ENCODE measurements at regions not wholly inside any gene's neighbourhood (a gene's known extent, or its start where the extent isn't known, plus 50 kb on each side); places are given as distances from the start of the nearest gene placed in this dataset.

- no peak for DNase-seq (ENCODE audit: low read depth)
These were observed 543.5 kb downstream of the BRD1 start for GRCh38 chr22:49284056-49284784.

GRCh38 chr22:49282596-49282995 lies 545.1 kb downstream of the BRD1 start:
- DNase-seq (ENCODE audit: low read depth), result no peak

GRCh38 chr22:49281467-49282340 lies 546.0 kb downstream of the BRD1 start:
- DNase-seq (ENCODE audit: low read depth), result no peak

GRCh38 chr22:49278340-49278739 lies 549.3 kb downstream of the BRD1 start:
- no peak for DNase-seq (ENCODE audit: low read depth)

GRCh38 chr22:49276567-49276966 lies 551.1 kb downstream of the BRD1 start:
- DNase-seq (ENCODE audit: low read depth), result no peak

DNA sequence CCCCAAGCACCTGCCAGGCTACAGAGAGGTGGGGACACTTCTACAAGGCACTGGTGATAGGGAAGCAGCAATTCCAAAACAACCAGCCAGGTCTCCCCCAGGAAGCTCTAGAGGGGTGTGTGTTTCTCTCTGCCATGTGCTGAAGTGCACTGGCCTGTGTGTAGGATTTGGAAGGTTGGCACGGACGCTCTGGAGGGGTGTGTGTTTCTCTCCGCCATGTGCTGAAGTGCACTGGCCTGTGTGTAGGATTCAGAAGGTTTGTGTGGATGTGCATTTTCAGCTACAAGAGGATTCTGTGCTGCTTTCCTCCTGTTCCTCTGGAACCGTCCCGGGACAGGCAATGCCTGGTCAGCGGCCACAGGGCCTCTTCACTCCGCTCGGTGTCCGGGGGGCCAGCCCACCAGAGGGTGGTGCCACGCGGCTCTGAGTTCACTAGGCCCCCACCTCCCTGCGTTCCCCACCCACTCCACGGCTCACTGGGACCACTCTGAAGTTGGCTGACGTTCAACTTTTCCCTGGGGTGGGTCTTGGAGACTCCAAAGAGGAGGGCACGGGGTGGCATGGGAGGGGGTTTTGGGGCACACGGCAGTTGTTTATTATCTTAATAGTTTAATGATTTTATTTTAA lies 552.8 kb downstream of the BRD1 start:
- no peak for DNase-seq (ENCODE audit: low read depth)

GRCh38 chr22:49272546-49273125 lies 555.0 kb downstream of the BRD1 start:
- no peak for DNase-seq (ENCODE audit: low read depth)

GRCh38 chr22:49271831-49272230 lies 555.8 kb downstream of the BRD1 start:
- DNase-seq (ENCODE audit: low read depth), result no peak

DNA sequence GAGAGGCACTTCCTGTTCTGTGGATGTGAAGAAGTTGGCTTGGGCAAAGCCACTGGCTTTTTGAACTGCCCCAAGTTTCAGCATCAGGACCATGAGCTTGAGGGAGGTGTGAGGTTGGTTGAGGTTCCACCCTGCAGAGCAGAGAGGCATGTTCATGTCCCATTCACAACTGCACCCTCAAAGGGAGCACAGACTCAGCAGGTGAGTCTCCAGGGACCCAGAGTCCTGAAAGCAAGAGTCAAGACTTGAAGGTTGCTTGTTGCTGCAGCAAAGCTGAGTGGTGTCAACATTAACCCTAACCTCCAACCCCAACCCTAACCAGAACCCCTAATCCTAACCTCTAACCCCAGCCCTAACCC lies 556.3 kb downstream of the BRD1 start:
- no peak for DNase-seq (ENCODE audit: low read depth)

DNA sequence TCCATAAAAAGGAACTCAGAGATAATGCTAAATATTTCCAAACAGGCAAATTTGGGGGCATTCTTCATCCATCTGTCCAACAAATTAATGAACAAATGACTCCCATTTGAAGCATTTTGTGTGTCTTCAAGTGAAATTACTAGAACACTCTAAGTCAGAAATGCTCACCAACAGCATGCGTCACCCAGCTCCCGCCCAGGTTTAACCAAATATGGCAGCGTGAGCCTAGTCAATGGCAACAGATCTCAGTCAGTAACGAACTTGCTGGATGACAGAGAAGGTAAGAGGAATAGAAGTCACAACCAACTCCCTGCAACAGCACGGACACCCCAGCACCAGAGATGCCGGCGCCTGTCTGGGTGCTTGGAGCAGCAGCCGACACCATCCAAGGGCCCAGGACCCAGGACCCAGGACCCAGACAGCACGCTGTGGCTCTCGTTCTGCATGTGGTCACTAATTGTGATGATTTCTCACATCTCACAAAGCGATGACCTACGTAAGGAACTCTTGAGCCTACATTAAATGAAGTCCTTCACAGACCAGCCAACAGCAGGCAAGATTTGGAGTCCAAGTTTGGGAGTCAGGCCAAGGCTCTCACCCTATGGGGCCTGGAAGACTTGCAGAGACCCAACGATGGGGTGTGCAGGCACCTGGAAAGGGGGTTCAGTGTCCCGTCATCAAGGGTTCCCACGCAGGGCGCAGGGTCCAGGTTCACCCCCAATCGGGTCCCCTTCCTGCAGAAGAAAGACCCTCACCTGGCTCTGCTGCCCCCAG lies 556.9 kb downstream of the BRD1 start:
- no peak for DNase-seq (ENCODE audit: low read depth)

DNA sequence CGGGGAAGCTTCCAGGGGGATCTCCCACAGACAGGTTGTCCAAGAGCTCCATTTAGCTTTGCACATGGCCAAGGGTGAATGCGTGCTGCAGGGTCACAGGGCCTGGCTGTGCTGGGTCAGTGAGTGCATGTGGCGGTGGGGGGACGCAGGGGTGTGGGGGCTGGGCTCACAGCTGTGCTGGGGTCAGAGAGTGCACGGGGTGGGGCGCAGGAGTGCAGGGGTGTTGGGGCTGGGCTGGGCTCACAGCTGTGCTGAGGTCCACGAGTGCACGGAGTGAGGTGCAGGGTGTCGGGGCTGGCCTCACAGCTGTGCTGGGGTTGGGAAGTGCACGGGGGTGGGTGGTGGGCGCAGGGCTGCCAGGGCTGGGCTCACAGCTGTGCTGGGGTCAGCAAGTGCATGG lies 557.7 kb downstream of the BRD1 start:
- no peak for DNase-seq (ENCODE audit: low read depth)

DNA sequence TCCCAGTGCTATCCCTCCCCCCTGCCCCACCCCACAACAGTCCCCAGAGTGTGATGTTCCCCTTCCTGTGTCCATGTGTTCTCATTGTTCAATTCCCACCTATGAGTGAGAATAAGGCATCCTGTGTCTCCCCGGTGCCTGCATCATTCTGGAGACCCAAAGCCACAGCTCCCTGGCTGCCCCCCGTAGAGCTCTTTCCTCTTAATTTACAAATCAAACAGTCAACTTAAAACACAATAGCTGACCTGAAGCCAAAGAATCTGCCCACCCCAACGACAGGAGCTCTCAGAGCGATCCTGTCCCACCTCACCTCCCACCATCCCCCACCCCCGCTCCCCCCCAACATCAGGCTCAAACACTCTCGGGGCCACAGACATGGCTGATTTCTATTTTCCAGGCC lies 558.3 kb downstream of the BRD1 start:
- no peak for DNase-seq (ENCODE audit: low read depth)

GRCh38 chr22:49268924-49269323 lies 558.7 kb downstream of the BRD1 start:
- DNase-seq (ENCODE audit: low read depth), result no peak

GRCh38 chr22:49267996-49268395 lies 559.7 kb downstream of the BRD1 start:
- DNase-seq (ENCODE audit: low read depth), result no peak

GRCh38 chr22:49266561-49267519 lies 560.8 kb downstream of the BRD1 start:
- no peak for DNase-seq (ENCODE audit: low read depth)

- no peak for DNase-seq (ENCODE audit: low read depth)
These were observed 563.0 kb downstream of the BRD1 start for GRCh38 chr22:49264696-49265095.

DNA sequence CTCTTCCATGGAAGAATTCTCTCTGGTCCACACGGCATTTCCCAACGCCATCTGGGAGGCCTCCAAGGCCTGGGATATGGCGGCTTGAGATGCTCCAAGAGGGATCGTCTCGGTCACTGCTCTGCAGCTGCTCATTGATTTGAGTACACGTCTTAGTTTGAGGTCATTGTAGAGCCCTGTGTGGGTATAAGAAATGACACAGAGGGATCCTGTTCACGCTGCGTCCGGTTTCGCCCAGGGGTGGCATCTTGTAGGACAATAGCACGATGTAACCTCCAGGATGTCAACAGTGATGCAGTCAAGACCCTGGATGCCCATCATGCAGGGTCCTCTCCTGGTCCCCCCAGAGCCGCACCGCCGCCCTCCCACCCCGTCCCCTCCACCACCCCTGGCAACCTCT lies 564.6 kb downstream of the BRD1 start:
- DNase-seq (ENCODE audit: low read depth), result no peak

DNA sequence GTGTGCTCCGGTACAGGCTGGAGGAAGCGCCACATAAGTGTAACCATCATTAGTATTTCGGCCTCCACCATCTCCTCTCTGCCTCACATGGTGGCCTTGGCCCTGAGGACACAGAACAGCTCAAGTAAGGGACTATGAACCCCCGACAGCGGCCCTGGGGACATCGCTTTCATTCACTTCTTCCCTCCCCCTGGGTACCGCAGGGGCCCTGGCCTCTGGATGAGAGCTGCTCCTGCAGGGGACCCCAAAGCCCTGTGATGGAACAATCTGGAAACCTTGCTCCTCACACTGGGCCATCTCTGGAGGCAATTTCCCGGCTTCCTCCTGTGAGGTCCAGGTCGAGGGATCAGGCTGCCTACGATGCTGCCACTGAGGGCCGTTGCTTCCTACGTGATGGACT lies 565.5 kb downstream of the BRD1 start:
- no peak for DNase-seq (ENCODE audit: low read depth)

DNA sequence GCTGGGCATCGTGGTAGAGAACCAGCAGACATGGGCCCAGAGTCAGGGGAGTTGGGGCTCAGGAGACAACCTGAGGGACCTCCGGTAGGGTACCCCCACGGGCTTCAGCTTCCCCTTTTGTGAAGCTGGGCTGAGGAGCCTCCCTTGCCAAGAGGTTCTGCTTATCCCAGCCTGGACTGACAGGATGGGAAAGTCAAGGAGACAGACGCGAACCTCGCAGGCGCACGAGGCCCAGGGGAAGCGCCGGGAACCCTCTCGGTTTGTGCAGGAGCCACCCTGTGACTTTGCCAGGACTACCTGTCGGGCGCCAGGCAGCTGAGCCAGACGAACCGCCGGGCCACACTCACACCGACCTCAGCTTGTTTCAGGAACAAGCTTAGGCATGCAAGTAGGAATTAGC lies 566.1 kb downstream of the BRD1 start:
- no peak for DNase-seq (ENCODE audit: low read depth)

DNA sequence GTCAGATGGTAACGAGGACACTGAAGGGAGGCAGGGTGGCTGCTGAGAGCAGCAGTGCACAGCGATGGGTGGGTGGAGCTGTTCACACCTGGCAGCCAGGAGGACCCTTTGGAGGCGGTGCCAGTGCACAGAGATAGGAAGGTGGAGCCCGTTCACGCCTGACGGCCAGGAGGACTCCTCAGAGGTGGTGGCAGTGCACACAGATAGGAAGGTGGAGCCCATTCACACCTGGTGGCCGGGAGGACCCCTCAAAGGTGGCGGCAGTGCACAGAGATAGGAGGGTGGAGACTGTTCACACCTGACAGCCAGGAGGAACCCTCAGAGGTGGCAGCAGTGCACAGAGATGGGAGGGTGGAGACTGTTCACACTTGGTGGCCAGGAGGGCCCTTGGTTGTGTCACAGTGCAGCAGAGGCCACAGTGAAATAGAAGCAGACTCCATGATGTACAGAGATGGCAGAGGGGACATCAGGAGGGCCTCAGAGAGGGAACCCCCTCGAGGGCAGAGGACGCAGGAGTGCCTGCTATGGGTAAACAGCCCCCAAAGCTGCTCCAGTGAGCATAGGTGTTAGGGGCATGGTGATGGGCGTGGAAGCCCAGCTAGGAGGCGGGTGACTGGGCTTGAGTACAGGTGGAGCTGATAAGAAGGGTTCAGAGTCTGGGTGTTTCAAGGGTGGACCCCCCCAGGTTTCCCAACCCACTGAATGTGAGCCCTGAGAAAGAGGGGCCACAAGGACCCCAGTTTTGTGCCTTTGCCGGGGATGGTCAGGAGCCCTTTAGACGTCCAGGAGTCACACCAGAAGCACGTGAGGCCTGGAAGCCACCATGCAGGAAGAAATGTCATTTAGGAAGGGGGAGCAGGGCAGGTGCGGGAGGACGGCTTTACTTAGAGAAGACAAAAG lies 566.7 kb downstream of the BRD1 start:
- DNase-seq (ENCODE audit: low read depth), result no peak

All from stimulated activated CD8-positive, alpha-beta memory T cell treated with anti-CD3 and anti-CD28 coated beads, Interleukin-12 subunit alpha, Interleukin-12 subunit beta, amount 100 ng/mL, for 4 hours (primary cell).